SK-N-SH (cell line): ENCODE measurements at regions not wholly inside any gene's neighbourhood (a gene's known extent, or its start where the extent isn't known, plus 50 kb on each side); places are given as distances from the start of the nearest gene placed in this dataset.

ENCODE experiments used
- CTCF ChIA-PET: fragments of 300-600, 350-600 bp; formaldehyde crosslinking; extraction: SDS; loops from one replicate; lab custom pipeline; 2021; lab: Yijun Ruan, JAX
- POLR2A ChIA-PET: fragments of 350-600 bp; sonication (Branson Sonifier 250); formaldehyde crosslinking; extraction: SDS; loops from one replicate; lab custom pipeline; 2020; ENCODE audit warnings: antibody characterized with exemption, inconsistent platforms; lab: Yijun Ruan, JAX
- DNase-seq: peaks from one replicate; pipeline ENCODE4 v3.0.0; 2012
- H2AFZ ChIP-seq: fragments of 200-600 bp; sonication (generic); 2 replicates; pipeline ENCODE4 v1.8.1; 2016; ENCODE audit warnings: antibody characterized with exemption, mild to moderate bottlenecking, low read depth
- H3F3A ChIP-seq: fragments of 200-600 bp; sonication (generic); replicated peaks from 2 replicates; pipeline ENCODE3; 2016; ENCODE audit warnings: antibody characterized with exemption, mild to moderate bottlenecking; ENCODE audit not compliant: insufficient read depth
- H3K27ac ChIP-seq, 2 experiments: fragments of 200-500 bp in 1 of 2; fragments of 200-600 bp in 1 of 2; sonication (Bioruptor generic) in 1 of 2; sonication (generic), shearing (Covaris generic) in 1 of 2; 2 replicates each; pipeline versions ENCODE4 v1.5.1 to v1.6.1; 2014 to 2016; ENCODE audit warnings: low read depth in 2 of 2, inconsistent platforms in 1 of 2, low read length in 1 of 2, mild to moderate bottlenecking in 1 of 2, mixed read lengths in 1 of 2
- H3K27me3 ChIP-seq: fragments of 200-600 bp; sonication (generic), shearing (Covaris generic); 2 replicates; pipeline ENCODE4 v1.6.1; 2016; ENCODE audit warnings: mixed run types; ENCODE audit not compliant: insufficient read depth
- H3K36me3 ChIP-seq, 2 experiments: fragments of 200-500 bp in 1 of 2; fragments of 200-600 bp in 1 of 2; sonication (Bioruptor generic) in 1 of 2; sonication (generic) in 1 of 2; replicated peaks in 1 of 2; 2 replicates each; pipeline versions ENCODE3 to v1.5.1; 2014 to 2016; ENCODE audit warnings: low read length in 1 of 2, mild to moderate bottlenecking in 1 of 2; ENCODE audit not compliant: insufficient read depth in 2 of 2, control insufficient read depth in 1 of 2
- H3K4me1 ChIP-seq, 2 experiments: fragments of 200-500 bp in 1 of 2; fragments of 200-600 bp in 1 of 2; sonication (Bioruptor generic) in 1 of 2; sonication (generic), shearing (Covaris generic) in 1 of 2; 2 replicates each; pipeline versions ENCODE4 v1.5.1 to v1.6.1; 2014 to 2016; ENCODE audit warnings: low read depth in 1 of 2, low read length in 1 of 2, mixed run types in 1 of 2; ENCODE audit not compliant: insufficient read depth in 2 of 2, control insufficient read depth in 1 of 2
- H3K4me2 ChIP-seq: fragments of 200-600 bp; sonication (generic), shearing (Covaris generic); 2 replicates; pipeline ENCODE4 v1.6.1; 2017; ENCODE audit warnings: mixed run types
- H3K4me3 ChIP-seq, 2 experiments: fragments of 200-500 bp in 1 of 2; fragments of 200-600 bp in 1 of 2; sonication (Bioruptor generic) in 1 of 2; sonication (generic), shearing (Covaris generic) in 1 of 2; 2 replicates each; pipeline versions ENCODE4 v1.5.1 to v1.8.1; 2014 to 2016; ENCODE audit warnings: low read depth in 2 of 2, inconsistent platforms in 1 of 2, low read length in 1 of 2, mild to moderate bottlenecking in 1 of 2, mixed read lengths in 1 of 2, moderate library complexity in 1 of 2
- H3K79me2 ChIP-seq: fragments of 200-600 bp; sonication (generic); 2 replicates; pipeline ENCODE4 v1.8.1; 2017; ENCODE audit warnings: mild to moderate bottlenecking; ENCODE audit not compliant: insufficient read depth
- H3K9ac ChIP-seq: fragments of 200-600 bp; sonication (generic); 2 replicates; pipeline ENCODE4 v1.6.1; 2017; ENCODE audit warnings: mixed run types
- H3K9me2 ChIP-seq: fragments of 200-600 bp; sonication (generic); 2 replicates; pipeline ENCODE4 v1.6.1; 2017; ENCODE audit warnings: mixed run types
- H3K9me3 ChIP-seq: fragments of 200-600 bp; sonication (generic); 2 replicates; pipeline ENCODE4 v1.6.1; 2017; ENCODE audit warnings: mixed run types, mild to moderate bottlenecking, moderate library complexity
- H4K20me1 ChIP-seq: fragments of 200-600 bp; sonication (generic); 2 replicates; pipeline ENCODE4 v1.6.1; 2017; ENCODE audit warnings: mild to moderate bottlenecking, mixed run types; ENCODE audit not compliant: insufficient read depth
- EP300 ChIP-seq, 2 experiments: IDR thresholded peaks; 2 replicates each; pipeline versions ENCODE4 v1.4.0 to v1.6.1; 2012; ENCODE audit warnings: borderline replicate concordance in 1 of 2, low read depth in 1 of 2, low read length in 1 of 2
- FOSL2 ChIP-seq: IDR thresholded peaks from 2 replicates; pipeline ENCODE4 v1.4.0; 2012; ENCODE audit warnings: low read depth, mild to moderate bottlenecking, moderate library complexity, borderline replicate concordance
- MEF2A ChIP-seq: IDR thresholded peaks from 2 replicates; pipeline ENCODE4 v1.4.0; 2012; ENCODE audit warnings: low read depth, borderline replicate concordance
- POLR2AphosphoS5 ChIP-seq: IDR thresholded peaks from 2 replicates; pipeline ENCODE4 v1.6.1; 2012; ENCODE audit warnings: low read depth, low read length
- SIN3A ChIP-seq: IDR thresholded peaks from 2 replicates; pipeline ENCODE4 v1.6.1; 2012; ENCODE audit warnings: low read depth, mild to moderate bottlenecking, low read length, moderate library complexity, borderline replicate concordance
- TCF12 ChIP-seq: IDR thresholded peaks from 2 replicates; pipeline ENCODE4 v1.4.0; 2012
- YY1 ChIP-seq: IDR thresholded peaks from 2 replicates; pipeline ENCODE4 v1.4.0; 2012; ENCODE audit warnings: low read depth, mild to moderate bottlenecking
- ZBTB33 ChIP-seq: IDR thresholded peaks from 2 replicates; pipeline ENCODE4 v1.4.0; 2012; ENCODE audit warnings: low read depth, borderline replicate concordance
- WGBS: methylation state at CpG from one replicate; pipeline ENCODE4 v1.1.6; 2017; ENCODE audit warnings: low lambda C conversion rate; 5-methylcytosine and 5-hydroxymethylcytosine counted together
- TF ChIP-seq, protein P1 (sequence below): IDR thresholded peaks from 2 replicates; pipeline ENCODE4; 2012
- TF ChIP-seq, protein P2 (sequence below): fragments of 150-350 bp; IDR thresholded peaks from 2 replicates; pipeline ENCODE4 v1.6.1; 2017; ENCODE audit warnings: antibody characterized with exemption, low read length, low read depth, borderline replicate concordance
- TF ChIP-seq, protein P3 (sequence below): IDR thresholded peaks from 2 replicates; pipeline ENCODE4 v1.4.0; 2012; ENCODE audit warnings: low read depth

DNA sequence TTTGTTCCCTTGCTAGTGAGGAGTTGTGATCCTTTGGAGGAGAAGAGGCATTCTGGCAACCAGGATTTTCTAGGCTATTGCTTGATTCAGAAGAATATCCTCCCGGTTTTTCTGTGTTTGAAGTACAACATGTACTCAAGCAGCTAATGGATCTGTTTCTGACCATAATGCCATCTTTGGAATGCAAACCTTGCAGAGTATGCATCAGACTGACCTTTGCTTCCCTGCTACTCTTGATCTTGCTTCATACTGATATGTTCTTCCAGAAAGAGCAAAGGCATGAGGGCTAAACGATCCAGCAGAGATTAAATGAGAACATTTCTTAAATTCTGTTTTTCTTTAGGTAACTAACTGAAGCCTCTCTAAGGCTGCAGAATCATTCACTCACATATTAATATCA, 265.4 kb upstream of the SLC7A11 start:
- no peak for DNase-seq
- Histone ChIP-seq H3K4me3 (no peak overlapping the region), H4K20me1 (no peaks in the 10 kb centered on the region), H3K79me2 (no peaks in the 10 kb centered on the region), H3K4me2 (no peak overlapping the region), H3K9ac (no peak overlapping the region), H3K4me1 (no peaks in the 10 kb centered on the region; a peak in 1 of 4 replicates), H3K27ac (no peak overlapping the region; a peak in 1 of 4 replicates), H3F3A (no peaks in the 10 kb centered on the region), H3K27me3 (no peaks in the 10 kb centered on the region), H3K9me3 (no peaks in the 10 kb centered on the region; the same call in 1 of the 2 replicates), H3K9me2 (no peaks in the 10 kb centered on the region), H2AFZ (no peak overlapping the region), H3K36me3 (no peaks in the 10 kb centered on the region)
- ChIA-PET CTCF (no interaction called here), POLR2A (no interaction called here)
- no peak for TF ChIP-seq SIN3A
- no peak for TF ChIP-seq MEF2A
- 22% methylated on average over 2 of the region's 2 CpGs for WGBS

GRCh38 chr4:138501614-138502013, 259.5 kb upstream of the SLC7A11 start:
- WGBS = 80% methylated on average over 1 of the region's 1 CpG
- no peaks in the 10 kb centered on the region; the same call in 1 of the 2 replicates for H3K9me3 ChIP-seq
- H3K36me3 ChIP-seq = no peaks in the 10 kb centered on the region
- no peaks in the 10 kb centered on the region for H3K27me3 ChIP-seq
- POLR2A ChIA-PET = no interaction called here
- TF ChIP-seq, protein P1, sequence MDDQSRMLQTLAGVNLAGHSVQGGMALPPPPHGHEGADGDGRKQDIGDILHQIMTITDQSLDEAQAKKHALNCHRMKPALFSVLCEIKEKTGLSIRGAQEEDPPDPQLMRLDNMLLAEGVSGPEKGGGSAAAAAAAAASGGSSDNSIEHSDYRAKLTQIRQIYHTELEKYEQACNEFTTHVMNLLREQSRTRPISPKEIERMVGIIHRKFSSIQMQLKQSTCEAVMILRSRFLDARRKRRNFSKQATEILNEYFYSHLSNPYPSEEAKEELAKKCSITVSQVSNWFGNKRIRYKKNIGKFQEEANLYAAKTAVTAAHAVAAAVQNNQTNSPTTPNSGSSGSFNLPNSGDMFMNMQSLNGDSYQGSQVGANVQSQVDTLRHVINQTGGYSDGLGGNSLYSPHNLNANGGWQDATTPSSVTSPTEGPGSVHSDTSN = no peak
- TF ChIP-seq ZBTB33 (no peak), EP300 (IDR thresholded peaks at IDR 0.05; ENCODE audit: borderline replicate concordance in 1 of 2, low read depth in 1 of 2, low read length in 1 of 2) (no peak), FOSL2 (no peak), POLR2AphosphoS5 (no peak), TCF12 (no peak), YY1 (no peak)
- TF ChIP-seq, protein P2, sequence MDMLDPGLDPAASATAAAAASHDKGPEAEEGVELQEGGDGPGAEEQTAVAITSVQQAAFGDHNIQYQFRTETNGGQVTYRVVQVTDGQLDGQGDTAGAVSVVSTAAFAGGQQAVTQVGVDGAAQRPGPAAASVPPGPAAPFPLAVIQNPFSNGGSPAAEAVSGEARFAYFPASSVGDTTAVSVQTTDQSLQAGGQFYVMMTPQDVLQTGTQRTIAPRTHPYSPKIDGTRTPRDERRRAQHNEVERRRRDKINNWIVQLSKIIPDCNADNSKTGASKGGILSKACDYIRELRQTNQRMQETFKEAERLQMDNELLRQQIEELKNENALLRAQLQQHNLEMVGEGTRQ = no peak
- TF ChIP-seq, protein P3, sequence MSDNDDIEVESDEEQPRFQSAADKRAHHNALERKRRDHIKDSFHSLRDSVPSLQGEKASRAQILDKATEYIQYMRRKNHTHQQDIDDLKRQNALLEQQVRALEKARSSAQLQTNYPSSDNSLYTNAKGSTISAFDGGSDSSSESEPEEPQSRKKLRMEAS = no peak
- TF ChIP-seq, all 33 proteins: peak for 0
- no peaks in the 10 kb centered on the region for H4K20me1 ChIP-seq
- CTCF ChIA-PET = no interaction called here
- H2AFZ ChIP-seq = no peak overlapping the region
- no peak for DNase-seq
- no peak overlapping the region for H3K4me2 ChIP-seq
- H3F3A ChIP-seq = no peaks in the 10 kb centered on the region
- H3K4me3 ChIP-seq = no peak overlapping the region
- no peaks in the 10 kb centered on the region for H3K4me1 ChIP-seq
- no peak overlapping the region for H3K9ac ChIP-seq
- no peaks in the 10 kb centered on the region for H3K79me2 ChIP-seq
- no peaks in the 10 kb centered on the region for H3K9me2 ChIP-seq
- no peak overlapping the region for H3K27ac ChIP-seq
